GM12865 (cell line): ENCODE measurements at regions not wholly inside any gene's neighbourhood (a gene's known extent, or its start where the extent isn't known, plus 50 kb on each side); places are given as distances from the start of the nearest gene placed in this dataset.

Source experiments
- DNase-seq: peaks from one replicate; pipeline ENCODE4 v3.0.0; 2010; ENCODE audit warnings: low read depth
- H3K4me3 ChIP-seq: 2 replicates; pipeline ENCODE4 v1.5.1; 2011; ENCODE audit warnings: mild to moderate bottlenecking, low read depth, low read length, control low read depth
- TF ChIP-seq, protein P1 (sequence below): IDR thresholded peaks from 2 replicates; pipeline ENCODE4 v1.5.1; 2011; ENCODE audit warnings: low read length, control low read depth, low read depth, inconsistent platforms; ENCODE audit not compliant: insufficient read depth; ENCODE audit errors: missing control alignments

DNA sequence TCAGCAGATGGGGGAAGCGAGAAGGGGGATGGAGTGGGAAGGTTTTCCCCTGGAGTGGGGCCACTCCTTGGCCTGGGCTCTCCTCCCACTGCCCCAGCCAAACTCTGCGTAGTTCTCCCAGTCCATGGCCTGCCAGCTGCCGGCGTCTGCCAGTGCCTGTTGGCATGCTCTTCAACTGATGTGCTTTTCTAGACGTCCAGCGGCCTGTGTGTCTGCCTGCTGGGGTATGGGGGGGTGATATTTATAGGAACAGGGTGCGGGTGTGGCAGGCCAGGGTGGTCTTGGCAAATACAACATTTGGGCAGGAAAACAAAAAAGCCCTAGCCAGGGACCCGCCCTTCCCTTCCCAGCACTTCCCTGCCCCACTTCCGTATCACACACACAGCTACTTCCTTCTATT, 786.3 kb upstream of the NOVA1 start:
- H3K4me3 ChIP-seq = no peak overlapping the region
- no peak for DNase-seq
- TF ChIP-seq, protein P1, sequence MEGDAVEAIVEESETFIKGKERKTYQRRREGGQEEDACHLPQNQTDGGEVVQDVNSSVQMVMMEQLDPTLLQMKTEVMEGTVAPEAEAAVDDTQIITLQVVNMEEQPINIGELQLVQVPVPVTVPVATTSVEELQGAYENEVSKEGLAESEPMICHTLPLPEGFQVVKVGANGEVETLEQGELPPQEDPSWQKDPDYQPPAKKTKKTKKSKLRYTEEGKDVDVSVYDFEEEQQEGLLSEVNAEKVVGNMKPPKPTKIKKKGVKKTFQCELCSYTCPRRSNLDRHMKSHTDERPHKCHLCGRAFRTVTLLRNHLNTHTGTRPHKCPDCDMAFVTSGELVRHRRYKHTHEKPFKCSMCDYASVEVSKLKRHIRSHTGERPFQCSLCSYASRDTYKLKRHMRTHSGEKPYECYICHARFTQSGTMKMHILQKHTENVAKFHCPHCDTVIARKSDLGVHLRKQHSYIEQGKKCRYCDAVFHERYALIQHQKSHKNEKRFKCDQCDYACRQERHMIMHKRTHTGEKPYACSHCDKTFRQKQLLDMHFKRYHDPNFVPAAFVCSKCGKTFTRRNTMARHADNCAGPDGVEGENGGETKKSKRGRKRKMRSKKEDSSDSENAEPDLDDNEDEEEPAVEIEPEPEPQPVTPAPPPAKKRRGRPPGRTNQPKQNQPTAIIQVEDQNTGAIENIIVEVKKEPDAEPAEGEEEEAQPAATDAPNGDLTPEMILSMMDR = no peak

- no peak overlapping the region for H3K4me3 ChIP-seq
- TF ChIP-seq, protein P1 = no peak
- no peak for DNase-seq
Measured at GRCh38 chr14:27386391-27386790, 788.6 kb upstream of the NOVA1 start.

DNA sequence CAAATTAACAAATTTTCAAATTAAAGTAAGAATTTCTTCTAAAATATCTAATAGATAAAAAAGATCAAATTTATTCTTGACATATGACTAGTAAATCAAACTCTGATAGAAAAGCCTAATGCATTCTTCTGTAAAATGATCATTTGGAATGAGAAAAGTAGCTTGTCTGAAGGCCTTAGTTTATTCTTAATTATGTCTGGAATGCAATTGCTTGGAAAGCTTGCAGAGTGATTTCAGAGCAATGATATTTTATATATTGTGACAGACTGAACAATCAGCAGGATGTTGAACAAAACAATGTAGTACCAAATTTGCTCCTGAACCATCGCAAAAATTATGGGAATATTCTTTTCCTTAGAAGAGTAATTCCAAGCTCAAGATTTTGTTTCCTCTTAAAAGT, 789.6 kb upstream of the NOVA1 start:
- TF ChIP-seq, protein P1 = no peak

GRCh38 chr14:27389402-27389801, 791.6 kb upstream of the NOVA1 start:
- TF ChIP-seq, protein P1 = no peak
- H3K4me3 ChIP-seq = no peak overlapping the region
- no peak for DNase-seq

More for the DNA sequence above, 789.6 kb upstream of the NOVA1 start:
- H3K4me3 ChIP-seq = no peak overlapping the region
- DNase-seq = no peak

DNA sequence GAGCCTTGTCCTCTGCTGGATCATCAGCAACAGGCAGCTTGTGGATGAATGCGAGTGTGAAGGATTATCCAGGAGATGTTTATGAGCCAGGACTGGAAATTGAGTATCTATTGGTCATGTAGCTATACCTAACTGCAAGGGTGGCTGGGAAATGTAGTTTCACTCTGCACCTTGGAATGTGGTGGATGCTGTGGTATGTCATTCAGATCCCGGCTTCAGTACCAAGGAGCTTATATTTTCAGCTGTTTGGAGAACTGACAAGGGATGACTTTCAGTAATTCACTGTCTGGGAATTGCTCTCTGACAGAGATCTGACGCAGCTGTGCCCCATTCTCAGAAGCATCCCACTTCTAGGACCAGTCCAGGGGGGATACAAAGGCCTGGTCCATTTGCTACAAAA, 792.3 kb upstream of the NOVA1 start:
- TF ChIP-seq, protein P1 = no peak
- no peak for DNase-seq
- H3K4me3 ChIP-seq = no peak overlapping the region

DNA sequence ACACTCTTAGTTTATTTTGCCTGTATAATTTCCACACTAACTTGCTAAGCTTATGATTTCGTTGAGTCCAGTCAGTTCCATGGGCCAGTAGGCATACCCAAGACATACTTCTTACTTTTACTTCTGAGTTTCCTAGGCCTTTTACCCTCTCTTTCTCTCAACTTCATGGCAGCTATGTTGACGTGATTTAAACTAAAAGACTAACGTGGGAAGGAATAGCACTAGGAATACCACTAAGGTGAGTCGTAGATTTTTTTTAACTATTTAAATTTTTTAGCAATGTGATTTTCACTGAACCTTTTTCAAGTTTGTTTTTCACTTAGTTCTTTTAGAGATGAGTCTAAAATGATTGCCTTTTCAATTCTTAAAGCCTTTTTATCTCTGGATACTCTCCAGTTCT, 793.5 kb upstream of the NOVA1 start:
- TF ChIP-seq, protein P1 = no peak
- no peak for DNase-seq
- no peak overlapping the region for H3K4me3 ChIP-seq

- no peak overlapping the region for H3K4me3 ChIP-seq
- DNase-seq = no peak
- TF ChIP-seq, protein P1 = no peak
Measured at GRCh38 chr14:27392153-27392552, 794.3 kb upstream of the NOVA1 start.
